Gastrocnemius medialis (tissue), 4 donors: ENCODE measurements at regions not wholly inside any gene's neighbourhood (a gene's known extent, or its start where the extent isn't known, plus 50 kb on each side); places are given as distances from the start of the nearest gene placed in this dataset.
"Not testable (repeated sequence)": the region's sequence is repeated elsewhere in the genome, so short reads cannot be mapped to it uniquely, and the experiment has no call there.

Experiments used
- CTCF ChIP-seq, 5 experiments: fragments of 450-650 bp in 3 of 5; fragments of 200-600 bp in 2 of 5; sonication (generic) in 2 of 5; IDR thresholded peaks in 4 of 5; conservative IDR thresholded peaks in 1 of 5; 1 replicate in 4 of 5; 2 replicates in 1 of 5; pipeline ENCODE4 v1.5.1; 2016 to 2019; ENCODE audit warnings: antibody characterized with exemption in 5 of 5, mild to moderate bottlenecking in 3 of 5, moderate library complexity in 3 of 5
- POLR2A ChIP-seq, 2 donors: fragments of 450-650 bp; IDR thresholded peaks; one replicate each; pipeline ENCODE4 v1.6.1; 2017; ENCODE audit warnings: antibody characterized with exemption in 2 of 2, mild to moderate bottlenecking in 2 of 2, moderate library complexity in 2 of 2

GRCh38 chr20:30295967-30296366 is 961.5 kb upstream of the DEFB115 start:
- TF ChIP-seq CTCF (IDR thresholded peaks at IDR 0.05 in 4 of 5, conservative IDR thresholded peaks at IDR 0.05 in 1 of 5); POLR2A (IDR thresholded peaks at IDR 0.05): not testable (repeated sequence)
